ENCODE measurements at regions not wholly inside any gene's neighbourhood (a gene's known extent, or its start where the extent isn't known, plus 50 kb on each side); places are given as distances from the start of the nearest gene placed in this dataset.
"Not testable (repeated sequence)": the region's sequence is repeated elsewhere in the genome, so short reads cannot be mapped to it uniquely, and the experiment has no call there.

GRCh38 chr10:56104487-56104886 lies 256.6 kb downstream of the ZWINT start:
- no peak for DNase-seq (ENCODE audit: low spot score)

DNA sequence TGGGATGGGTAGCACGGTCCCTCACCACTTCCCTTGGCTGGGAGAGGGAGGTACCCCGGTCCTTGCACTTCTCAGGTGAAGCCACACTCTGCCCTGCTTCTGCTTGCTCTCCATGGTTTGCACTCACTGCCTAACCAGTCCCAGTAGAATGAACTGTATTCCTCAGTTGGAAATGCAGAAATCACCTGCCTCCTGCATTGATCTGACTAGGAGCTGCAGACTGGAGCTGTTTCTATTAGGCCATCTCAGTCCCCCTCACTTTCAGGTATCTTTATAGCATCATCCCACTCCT lies 264.9 kb downstream of the ZWINT start:
- DNase-seq (ENCODE audit: low spot score), result no peak

DNA sequence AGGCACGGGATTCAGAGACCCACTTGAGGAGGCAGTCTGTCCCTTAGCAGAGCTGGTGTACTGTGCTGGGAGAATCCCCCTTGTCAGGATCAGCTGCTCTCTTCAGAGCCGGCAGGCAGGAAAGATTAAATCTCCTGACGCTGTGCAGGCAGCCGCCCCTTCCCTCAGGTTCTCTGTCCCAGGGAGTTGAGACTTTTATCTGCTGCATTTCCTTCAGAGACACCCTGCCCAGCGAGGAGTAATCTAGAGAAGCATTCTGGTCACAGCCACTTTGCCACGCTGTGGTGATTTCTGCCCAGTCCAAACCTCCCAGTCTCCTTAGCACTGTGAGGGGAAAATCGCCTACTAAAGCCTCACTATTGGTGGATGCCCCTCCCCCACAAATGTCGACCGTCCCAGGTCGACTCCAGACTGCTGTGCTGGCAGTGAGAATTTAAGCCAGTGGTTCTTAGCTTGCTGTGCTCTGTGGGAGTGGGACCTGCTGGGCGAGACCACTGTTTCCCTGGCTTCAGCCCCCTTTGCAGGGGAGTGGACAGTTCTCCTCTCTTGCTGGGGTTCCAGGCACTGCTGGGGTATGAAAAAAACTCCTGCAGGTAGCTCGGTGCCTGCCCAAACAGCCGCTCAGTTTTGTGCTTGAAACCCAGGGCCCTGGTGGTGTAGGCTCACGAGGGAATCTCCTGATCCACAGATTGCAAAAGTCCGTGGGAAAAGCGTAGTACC lies 265.4 kb downstream of the ZWINT start:
- no peak for DNase-seq (ENCODE audit: low spot score)

- not testable (repeated sequence) for DNase-seq (ENCODE audit: low spot score)
Measured at GRCh38 chr10:56093645-56094044, 267.4 kb downstream of the ZWINT start.

- DNase-seq (ENCODE audit: low spot score), result no peak
Measured at GRCh38 chr10:56091872-56092271, 269.2 kb downstream of the ZWINT start.

DNA sequence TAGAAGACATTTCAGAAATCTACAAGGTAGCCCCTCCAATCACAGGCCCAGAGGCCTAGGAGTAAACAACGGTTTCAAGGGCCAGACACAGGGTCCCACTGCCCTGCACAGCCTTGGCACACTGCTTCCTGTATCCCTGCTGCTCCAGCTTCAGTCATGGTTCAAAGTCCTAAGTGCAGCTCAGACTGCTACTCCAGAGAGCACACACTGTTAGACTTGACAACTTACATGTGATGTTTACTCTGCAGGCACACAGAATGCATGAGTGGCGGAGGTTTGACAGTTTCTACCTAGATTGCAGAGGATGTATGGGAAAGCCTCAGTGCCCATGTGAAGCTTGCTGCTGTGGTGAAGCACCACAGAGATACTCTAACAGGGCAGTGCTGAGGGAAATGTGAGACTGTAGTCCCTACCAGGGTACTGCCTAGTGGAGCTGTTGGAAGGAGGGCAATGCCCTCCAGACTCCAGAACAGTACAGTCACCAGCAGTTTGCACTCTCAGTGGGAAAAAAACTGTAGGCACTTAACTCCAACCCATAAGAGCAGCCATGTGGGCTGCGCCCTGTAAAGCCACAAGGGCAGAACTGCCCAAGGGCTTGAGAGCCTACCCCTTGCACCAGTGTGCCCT lies 270.0 kb downstream of the ZWINT start:
- no peak for DNase-seq (ENCODE audit: low spot score)

GRCh38 chr10:56085406-56086122 lies 275.5 kb downstream of the ZWINT start:
- no peak for DNase-seq (ENCODE audit: low spot score)

- no peak for DNase-seq (ENCODE audit: low spot score)
Measured at GRCh38 chr10:56082169-56082568, 278.9 kb downstream of the ZWINT start.

DNA sequence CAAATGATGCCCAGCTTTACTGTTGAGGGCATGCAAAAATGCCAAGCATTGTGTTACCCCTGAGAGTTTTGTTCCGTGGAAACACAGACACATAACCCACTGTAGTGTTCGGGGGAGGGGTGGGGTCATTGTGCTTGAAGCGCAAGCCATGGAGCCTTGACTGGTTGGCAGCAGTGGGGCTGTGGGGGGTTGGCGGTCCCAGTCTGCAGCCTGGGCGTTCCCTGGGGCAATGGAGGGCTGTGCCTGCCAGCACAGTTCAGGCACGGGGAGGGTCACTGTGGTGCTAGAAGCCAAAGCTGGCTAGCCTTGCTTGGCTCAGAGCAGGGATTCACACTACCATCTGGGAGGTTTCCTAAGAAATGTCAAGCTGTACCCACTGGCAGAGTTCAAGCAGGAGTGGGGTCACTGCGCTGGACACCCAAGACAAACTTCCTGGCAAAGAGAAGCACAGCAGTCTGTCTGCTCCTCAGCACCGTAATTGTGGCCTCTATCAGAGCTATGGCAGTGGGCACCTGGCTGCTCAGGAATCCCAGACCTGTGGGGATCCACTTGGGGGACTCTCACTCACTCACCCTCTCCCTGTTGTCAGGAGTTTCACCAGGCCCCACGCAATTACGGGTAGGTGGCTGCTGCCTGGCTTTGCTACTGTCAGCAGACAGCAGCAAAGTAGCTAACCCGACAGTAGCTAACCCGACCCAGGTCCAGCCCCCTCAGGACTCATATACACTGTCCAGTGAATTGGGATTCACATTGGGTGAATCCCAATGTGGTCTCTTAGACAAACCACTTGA lies 292.4 kb downstream of the ZWINT start:
- DNase-seq (ENCODE audit: low spot score), result no peak

- DNase-seq (ENCODE audit: low spot score), result no peak
Measured at GRCh38 chr10:56068040-56068439, 293.0 kb downstream of the ZWINT start.

DNA sequence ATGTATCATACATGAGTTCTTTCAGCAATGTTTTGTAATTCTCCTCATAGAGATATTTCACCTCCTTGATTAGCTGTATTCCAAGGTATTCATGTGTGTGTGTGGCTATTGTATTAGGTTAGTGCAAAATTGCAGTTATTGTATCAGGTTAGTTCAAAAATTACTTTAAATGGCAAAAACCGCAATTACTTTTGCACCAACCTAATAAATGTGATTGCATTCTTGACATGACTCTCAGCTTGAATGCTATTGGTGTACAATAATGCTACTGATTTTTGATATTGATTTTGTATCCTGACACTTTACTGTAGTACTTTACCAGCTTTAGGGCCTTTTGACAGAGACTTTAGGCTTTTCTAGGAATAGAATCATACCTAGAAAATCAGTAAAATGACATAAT lies 297.4 kb downstream of the ZWINT start:
- DNase-seq (ENCODE audit: low spot score), result no peak

- no peak for DNase-seq (ENCODE audit: low spot score)
Measured at GRCh38 chr10:56057860-56058259, 303.2 kb downstream of the ZWINT start.

DNA sequence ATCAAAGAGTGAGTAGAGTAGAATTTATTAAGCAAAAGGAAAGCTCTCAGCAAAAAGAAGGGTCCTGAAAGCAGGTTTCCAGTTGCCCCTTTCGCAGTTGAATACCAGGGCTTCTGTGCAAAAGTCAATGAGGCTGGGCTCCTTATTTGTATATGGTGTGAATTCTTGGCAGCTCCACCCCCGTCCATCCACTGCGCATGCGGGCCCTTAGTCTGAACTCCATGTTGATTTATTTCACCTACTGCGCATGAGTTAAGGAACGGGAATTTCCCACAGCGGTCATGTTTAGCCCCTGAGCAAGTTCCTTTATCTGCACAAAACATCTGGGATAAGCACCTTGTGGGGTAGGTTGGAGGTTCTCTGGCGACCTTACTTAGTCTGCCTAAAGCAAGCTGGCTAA lies 325.6 kb downstream of the ZWINT start:
- DNase-seq (ENCODE audit: low spot score), result no peak

DNA sequence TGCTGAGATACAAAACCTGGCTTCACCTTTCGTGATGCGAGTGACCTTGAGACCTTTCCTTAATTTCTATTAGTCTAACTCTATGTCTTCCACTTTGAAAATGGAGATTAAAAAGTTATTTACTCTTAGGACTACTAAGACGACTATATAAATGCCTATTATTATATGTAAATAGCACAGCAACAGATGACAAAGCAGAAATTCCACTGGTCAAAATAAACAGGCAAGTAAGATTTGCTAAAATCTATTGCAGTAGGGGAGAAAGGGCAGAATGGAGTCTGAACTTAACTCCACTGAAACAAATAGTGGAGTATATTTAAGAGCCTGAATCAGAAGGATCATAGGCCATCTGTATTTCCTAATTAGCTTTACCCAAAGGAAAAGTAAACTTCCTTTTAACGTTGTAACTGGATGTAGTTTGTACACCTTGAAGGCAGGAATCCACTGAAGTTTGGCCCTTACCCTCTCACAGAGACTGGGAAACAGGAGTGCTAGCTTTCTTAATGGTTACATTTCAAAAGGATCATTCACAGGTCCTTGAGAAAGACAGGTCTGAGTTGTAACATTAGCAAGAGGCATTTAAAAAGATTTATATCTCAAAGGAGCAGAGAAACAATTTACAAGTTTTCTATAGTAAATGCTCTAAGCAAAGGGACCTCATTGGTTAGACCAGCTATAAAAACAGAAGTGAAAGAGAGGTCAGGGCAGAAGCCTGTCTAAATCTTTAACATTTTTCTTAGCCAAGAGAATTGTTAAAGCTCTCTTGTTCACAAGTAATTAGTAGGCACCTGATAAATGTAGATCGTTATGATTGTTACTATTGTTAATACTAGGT lies 332.5 kb downstream of the ZWINT start:
- no peak for DNase-seq (ENCODE audit: low spot score)

- DNase-seq (ENCODE audit: low spot score), result no peak
Measured at GRCh38 chr10:56012101-56012500, 349.0 kb downstream of the ZWINT start.

- no peak for DNase-seq (ENCODE audit: low spot score)
Measured at GRCh38 chr10:56003555-56003954, 357.5 kb downstream of the ZWINT start.

DNA sequence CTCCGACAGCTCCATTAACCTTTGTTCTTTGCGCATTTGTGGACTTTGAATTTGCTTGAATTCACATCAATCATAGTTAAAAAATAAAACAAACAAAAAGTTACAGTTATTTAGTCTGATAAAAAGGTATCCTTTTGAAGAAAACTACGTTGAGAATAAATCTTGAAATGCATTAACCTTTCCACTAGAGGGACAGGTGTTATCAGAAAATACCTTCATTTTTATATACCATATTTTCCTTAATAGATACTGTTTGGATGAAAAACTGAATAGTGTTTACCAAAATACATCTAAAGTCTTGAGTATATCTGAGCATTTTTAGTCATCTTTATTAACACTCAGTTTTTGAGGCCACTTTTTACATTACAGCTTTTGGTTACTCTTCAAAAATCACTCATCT lies 371.9 kb downstream of the ZWINT start:
- no peak for DNase-seq (ENCODE audit: low spot score)

GRCh38 chr10:55979203-55979602 lies 381.9 kb downstream of the ZWINT start:
- no peak for DNase-seq (ENCODE audit: low spot score)

GRCh38 chr10:55966101-55966500 lies 395.0 kb downstream of the ZWINT start:
- DNase-seq (ENCODE audit: low spot score), result no peak

GRCh38 chr10:55943403-55943802 lies 417.7 kb downstream of the ZWINT start:
- no peak for DNase-seq (ENCODE audit: low spot score)

- DNase-seq (ENCODE audit: low spot score), result no peak
Measured at GRCh38 chr10:55929291-55929690, 431.8 kb downstream of the ZWINT start.

Measured in H4 (cell line).